NT2/D1 (cell line): ENCODE measurements at regions not wholly inside any gene's neighbourhood (a gene's known extent, or its start where the extent isn't known, plus 50 kb on each side); places are given as distances from the start of the nearest gene placed in this dataset.
A peak's percentile ranks its signal among the peaks of the same experiment; 100 is the strongest.

Source experiments
- DNase-seq: peaks from one replicate; pipeline ENCODE4 v3.0.0-alpha.2; 2011; ENCODE audit warnings: low read depth, low spot score
- H3K27me3 ChIP-seq: 2 replicates; pipeline ENCODE4 v1.6.0; 2011; ENCODE audit warnings: mild to moderate bottlenecking; ENCODE audit not compliant: insufficient read length, insufficient read depth
- H3K36me3 ChIP-seq: 2 replicates; pipeline ENCODE4 v1.6.1; 2011; ENCODE audit warnings: mild to moderate bottlenecking, low read length, mixed read lengths; ENCODE audit not compliant: insufficient read depth, insufficient read length
- H3K4me1 ChIP-seq: 2 replicates; pipeline ENCODE4 v1.5.1; 2011; ENCODE audit not compliant: insufficient read depth, insufficient read length
- H3K4me3 ChIP-seq: 2 replicates; pipeline ENCODE4 v1.5.1; 2011; ENCODE audit warnings: low read depth; ENCODE audit not compliant: insufficient read length
- H3K9ac ChIP-seq: 2 replicates; pipeline ENCODE4 v1.6.0; 2011; ENCODE audit warnings: low read depth; ENCODE audit not compliant: insufficient read length
- H3K9me3 ChIP-seq: 2 replicates; pipeline ENCODE4 v1.5.1; 2011; ENCODE audit warnings: mild to moderate bottlenecking, low read length; ENCODE audit not compliant: insufficient read depth
- SUZ12 ChIP-seq: IDR thresholded peaks from 2 replicates; pipeline ENCODE4 v1.6.1; 2011; ENCODE audit not compliant: insufficient read length, insufficient read depth; ENCODE audit errors: extremely low read depth
- YY1 ChIP-seq: IDR thresholded peaks from 2 replicates; pipeline ENCODE4 v1.6.1; 2011; ENCODE audit not compliant: insufficient read length, insufficient read depth
- ZNF274 ChIP-seq: IDR thresholded peaks from 2 replicates; pipeline ENCODE4 v1.6.1; 2011; ENCODE audit warnings: mild to moderate bottlenecking, low read depth, low read length

GRCh38 chr21:23245255-23245654 is 2247.0 kb downstream of the NCAM2 start:
- TF ChIP-seq SUZ12 (no peak), YY1 (no peak), ZNF274 (no peak)
- no peak for DNase-seq
- no peak overlapping the region for H3K9ac ChIP-seq
- H3K36me3 ChIP-seq: no peaks in the 10 kb centered on the region
- no peaks in the 10 kb centered on the region for H3K9me3 ChIP-seq
- H3K4me1 ChIP-seq: no peaks in the 10 kb centered on the region
- H3K27me3 ChIP-seq: no peaks in the 10 kb centered on the region
- H3K4me3 ChIP-seq: no peak overlapping the region

- Histone ChIP-seq H3K36me3 (no peaks in the 10 kb centered on the region), H3K4me3 (no peak overlapping the region)
Measured at GRCh38 chr21:23223882-23224281, 2225.7 kb downstream of the NCAM2 start.

DNA sequence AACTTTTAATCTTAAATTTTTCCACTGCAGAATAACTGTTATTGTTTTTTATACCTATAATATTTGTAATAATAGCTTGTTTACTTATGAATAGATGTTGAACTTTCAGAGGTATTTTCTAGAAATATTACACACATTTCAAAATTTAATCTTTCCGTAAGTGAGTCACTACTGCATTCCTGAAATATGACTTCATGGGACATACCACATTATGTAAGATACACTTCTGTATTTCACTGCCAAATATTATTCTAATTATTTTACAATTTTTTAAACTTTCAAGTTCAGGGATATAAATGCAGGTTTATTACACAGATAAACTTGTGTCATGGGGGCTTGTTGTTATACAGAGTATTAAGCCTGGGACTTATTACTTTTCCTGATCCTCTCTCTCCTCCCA is 2220.5 kb downstream of the NCAM2 start:
- DNase-seq: no peak
- peaks cover 7% of the 10 kb centered on the region for H3K9me3 ChIP-seq

More at GRCh38 chr21:23223882-23224281, 2225.7 kb downstream of the NCAM2 start:
- no peaks in the 10 kb centered on the region for H3K27me3 ChIP-seq
- DNase-seq: peak; percentile 35
- no peaks in the 10 kb centered on the region for H3K9me3 ChIP-seq
- no peak overlapping the region for H3K9ac ChIP-seq
- no peaks in the 10 kb centered on the region for H3K4me1 ChIP-seq
- TF ChIP-seq SUZ12 (no peak), ZNF274 (no peak), YY1 (no peak)

GRCh38 chr21:23217597-23217996 is 2219.4 kb downstream of the NCAM2 start:
- Histone ChIP-seq H3K4me3 (no peak overlapping the region), H3K36me3 (no peaks in the 10 kb centered on the region), H3K9me3 (peaks cover 18% of the 10 kb centered on the region), H3K4me1 (no peaks in the 10 kb centered on the region), H3K9ac (no peak overlapping the region), H3K27me3 (no peaks in the 10 kb centered on the region)
- no peak for TF ChIP-seq SUZ12
- DNase-seq: no peak

More for the DNA sequence above, 2220.5 kb downstream of the NCAM2 start:
- TF ChIP-seq SUZ12 (no peak), ZNF274 (no peak), YY1 (no peak)
- Histone ChIP-seq H3K4me3 (no peak overlapping the region), H3K4me1 (no peaks in the 10 kb centered on the region), H3K9ac (no peak overlapping the region), H3K36me3 (no peaks in the 10 kb centered on the region), H3K27me3 (no peaks in the 10 kb centered on the region)

- H3K9me3 ChIP-seq: peaks cover 29% of the 10 kb centered on the region
- DNase-seq: no peak
- H3K27me3 ChIP-seq: no peaks in the 10 kb centered on the region
- H3K9ac ChIP-seq: no peak overlapping the region
- H3K4me3 ChIP-seq: no peak overlapping the region
- H3K4me1 ChIP-seq: no peaks in the 10 kb centered on the region
- no peak for TF ChIP-seq YY1
- no peaks in the 10 kb centered on the region for H3K36me3 ChIP-seq
Measured at GRCh38 chr21:23215261-23215660, 2217.1 kb downstream of the NCAM2 start.
